ENCODE measurements at regions not wholly inside any gene's neighbourhood (a gene's known extent, or its start where the extent isn't known, plus 50 kb on each side); places are given as distances from the start of the nearest gene placed in this dataset.
"Not testable (repeated sequence)": the region's sequence is repeated elsewhere in the genome, so short reads cannot be mapped to it uniquely, and the experiment has no call there.

DNA sequence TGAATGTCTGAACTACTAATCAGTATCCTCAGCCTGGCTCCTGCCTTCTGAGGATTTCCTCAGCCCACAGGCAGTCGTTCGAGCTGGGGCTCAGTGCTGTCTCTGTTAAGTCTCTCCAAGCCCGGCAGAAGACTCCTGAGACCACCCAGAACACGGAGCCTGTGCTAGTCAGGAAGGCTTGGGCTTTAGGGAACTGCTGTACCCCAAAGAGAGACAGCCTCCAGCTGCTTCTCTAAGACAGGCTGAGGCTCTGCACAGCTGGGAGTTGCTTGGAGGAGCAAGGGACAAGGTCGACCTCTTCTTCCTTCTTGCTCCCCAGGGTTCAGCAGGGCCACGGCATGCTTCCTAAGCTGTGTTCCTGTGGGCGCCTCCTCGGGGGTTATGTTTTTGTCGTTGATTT, 283.4 kb upstream of the MYT1L start:
- DNase-seq: no peak

DNA sequence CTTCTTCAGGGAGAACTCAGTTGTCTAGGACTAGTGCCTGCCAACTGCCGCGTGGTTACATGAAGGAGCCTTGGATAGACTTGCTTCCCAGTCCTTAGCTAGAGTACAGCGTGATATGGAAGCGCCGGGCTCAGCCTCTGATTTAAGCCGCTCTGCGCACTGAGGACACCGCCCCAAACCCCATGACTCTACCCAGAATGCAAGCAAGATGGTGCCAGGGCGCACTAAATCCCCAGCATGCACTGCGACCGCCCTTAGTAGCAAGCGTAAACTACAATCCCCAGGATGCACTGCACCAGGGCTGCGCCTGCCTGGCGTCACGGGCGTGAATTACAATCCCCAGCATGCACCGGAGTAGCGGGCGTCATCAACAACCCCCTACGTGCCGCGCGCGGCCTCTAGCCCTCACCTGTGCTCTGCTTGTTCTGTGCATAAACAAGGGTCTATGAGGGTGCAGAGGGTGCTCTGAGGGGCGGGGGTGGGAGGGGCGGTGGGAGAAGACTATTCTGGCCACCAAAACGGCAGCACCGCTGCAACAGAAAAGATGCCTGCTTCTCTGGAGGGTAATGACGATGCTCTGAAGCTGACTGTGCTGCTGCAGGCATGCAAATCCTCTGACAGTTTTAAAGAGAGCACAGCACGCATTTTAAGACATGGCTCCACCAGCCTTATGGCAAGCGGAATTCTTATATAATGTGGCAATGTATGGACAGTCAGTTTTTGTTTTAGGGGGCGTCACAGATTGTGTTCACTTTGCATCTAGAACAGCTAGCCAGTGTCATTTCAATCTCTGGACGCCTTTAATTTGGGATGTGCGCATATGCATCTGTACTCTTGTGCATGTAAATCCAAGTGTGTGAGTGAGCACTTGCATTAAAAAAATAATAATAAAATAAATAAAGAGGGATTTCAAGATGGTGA, 282.5 kb upstream of the MYT1L start:
- peak; percentile 35 to 65 (median 58) for DNase-seq

DNA sequence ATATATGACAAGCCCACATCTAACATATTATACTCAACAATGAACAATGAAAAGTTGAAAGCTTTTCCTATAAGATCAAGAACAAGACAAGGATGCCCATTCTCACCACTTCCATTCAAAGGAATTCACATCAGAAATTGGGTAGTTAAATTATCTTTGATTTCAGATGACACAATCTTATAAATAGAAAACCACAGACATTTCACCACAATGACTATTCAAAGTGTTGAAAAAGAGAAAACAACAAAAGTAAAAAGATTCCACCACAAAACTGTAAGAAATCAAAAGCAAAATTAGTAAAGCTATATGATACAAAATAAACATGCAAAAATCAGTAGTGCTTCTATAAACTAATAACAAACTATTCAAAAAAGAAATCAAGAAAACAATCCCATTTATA, 279.7 kb upstream of the MYT1L start:
- no peak for DNase-seq

DNA sequence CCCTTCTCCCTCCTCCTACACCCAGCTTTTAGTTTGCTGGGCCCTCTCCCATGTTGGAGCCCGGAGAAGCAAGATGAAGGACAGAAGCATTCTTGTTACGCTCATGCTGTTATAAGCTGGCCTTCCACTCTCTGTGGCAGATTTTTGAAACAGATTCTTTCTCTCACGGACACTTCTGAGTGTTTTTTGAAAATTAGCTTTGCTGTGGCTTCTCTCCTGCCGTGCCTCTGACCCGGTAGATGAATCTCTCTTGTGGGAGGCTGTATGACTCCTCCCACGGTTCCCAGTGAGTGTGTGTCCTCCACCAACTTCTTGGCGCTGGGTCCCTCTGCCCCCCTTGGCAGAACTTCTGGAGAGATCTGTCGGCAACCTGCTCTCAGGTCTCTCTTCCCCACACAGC, 269.3 kb upstream of the MYT1L start:
- no peak for DNase-seq

DNA sequence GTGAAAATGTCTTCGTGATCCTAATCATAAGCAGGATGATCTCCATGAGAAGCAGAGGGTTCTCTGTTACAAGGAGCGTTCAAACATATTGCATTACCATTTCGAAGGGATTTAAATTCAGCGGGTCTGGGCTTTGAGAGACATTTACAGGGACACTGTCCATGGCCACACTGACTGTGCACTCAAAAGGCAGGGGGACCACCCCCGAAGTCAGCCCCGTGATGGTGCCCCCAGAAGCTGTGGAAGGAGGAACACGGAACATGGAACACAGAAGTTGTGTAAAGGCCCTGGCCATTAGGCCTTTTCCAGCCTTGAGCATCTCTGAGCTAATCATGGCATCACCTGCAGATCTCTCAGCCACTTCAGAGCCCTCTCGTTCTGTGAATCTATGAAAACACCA, 268.4 kb upstream of the MYT1L start:
- no peak for DNase-seq

DNA sequence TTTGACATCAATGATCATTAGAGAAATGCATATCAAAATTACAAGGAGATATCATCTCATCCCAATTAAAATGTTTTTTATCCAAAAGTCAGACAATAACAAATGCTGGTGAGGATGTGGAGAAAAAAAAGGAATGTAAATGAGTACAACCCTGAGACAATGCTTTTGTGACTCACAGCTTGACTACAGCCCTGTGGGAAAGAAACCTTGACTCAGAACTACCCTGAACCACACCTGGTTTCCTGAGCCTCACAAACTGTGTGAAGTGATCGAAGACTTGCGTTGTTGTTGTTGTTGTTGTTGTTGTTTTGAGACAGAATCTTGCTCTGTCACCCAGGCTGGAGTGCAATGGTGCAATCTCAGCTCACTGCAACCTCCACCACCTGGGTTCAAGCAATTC, 266.6 kb upstream of the MYT1L start:
- no peak for DNase-seq

DNA sequence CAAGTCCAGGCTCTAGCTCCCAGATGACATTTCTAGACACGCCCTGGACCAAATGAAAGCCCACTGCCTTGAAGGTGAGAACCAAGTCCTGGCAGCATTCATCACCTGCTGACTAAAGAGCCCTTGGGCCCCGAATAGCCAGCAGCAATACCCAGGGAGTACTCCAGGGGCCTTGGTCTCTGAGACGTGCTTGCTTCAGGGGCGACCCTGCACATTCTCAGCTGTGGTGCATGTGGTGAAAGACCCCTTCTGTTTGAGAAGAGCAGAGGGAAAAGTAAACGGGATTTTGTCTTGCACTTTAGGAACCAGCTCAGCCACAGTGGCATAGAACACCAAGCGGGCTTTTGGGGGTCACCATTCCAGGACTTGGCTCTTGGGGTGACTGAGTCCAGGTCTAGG, 260.5 kb upstream of the MYT1L start:
- no peak for DNase-seq

DNA sequence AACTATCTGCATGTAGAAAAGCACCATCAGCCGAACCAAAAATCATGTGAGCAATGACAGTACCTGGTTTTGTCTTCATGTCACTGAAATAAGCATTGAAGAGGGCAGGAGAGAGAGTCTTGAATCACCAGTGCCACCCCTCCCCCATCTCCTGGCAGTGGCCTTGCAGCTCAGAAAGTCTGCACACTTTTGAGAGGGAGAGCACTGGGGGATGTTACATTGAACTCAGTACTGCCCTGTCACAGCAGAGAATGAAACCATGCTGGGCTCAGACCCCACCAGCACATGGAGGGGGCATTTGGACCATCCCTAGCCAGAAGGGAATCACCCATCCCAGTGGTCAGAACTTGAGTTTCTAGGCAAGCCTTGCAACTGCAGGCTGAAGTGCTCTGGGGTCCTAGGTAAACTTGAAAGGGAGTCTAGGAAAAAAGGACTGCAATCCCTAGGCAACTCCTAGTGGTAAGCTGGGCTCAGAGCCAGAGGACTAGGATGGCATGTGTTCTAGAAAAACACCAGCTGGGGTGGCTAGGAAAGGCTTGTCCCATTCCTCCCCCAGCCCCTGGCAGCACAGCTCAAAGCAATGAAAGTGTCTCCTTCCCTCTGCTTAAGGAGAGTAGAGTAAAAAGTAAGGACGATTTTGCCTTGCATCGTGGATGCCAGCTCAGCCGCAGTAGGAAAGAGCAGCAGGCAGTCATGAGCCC, 259.9 kb upstream of the MYT1L start:
- DNase-seq: no peak

DNA sequence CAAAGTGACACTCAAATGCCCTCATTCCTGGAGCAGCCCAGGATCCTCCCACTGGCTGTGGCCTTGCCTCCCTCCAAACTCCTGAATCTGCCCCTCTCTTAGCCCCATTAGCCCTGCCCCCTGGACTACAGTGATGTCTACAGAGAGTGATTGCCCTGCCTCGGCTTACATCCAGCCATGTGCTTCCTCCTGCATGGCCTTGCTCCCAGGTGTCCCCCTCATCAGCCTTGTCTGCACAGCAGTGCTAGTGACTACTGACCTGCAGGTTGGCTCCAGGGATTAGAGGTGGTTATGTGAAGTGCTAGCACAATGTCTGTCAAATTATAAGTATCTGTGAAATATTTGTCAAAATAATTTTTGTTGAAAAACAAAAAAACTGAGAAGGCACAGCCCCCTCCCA, 259.1 kb upstream of the MYT1L start:
- no peak for DNase-seq

DNA sequence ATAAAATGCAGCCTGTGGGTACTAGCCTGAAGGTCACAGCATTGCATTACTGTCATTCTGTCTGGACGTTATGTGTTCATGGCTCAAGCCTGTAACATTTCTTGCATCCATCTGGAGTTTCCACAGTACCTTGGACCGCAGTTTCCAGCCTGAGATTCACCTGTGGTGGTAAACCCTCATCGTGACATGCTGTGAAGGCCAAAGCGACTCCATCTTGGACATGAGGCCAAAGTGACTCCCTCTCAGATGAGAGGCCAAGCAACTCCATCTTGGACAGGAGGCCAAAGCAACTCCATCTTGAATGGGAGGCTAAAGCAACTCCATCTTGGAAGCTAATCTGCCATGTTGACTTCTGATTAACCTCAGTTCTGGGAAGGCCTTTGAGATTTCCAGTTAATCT, 257.7 kb upstream of the MYT1L start:
- DNase-seq: no peak

DNA sequence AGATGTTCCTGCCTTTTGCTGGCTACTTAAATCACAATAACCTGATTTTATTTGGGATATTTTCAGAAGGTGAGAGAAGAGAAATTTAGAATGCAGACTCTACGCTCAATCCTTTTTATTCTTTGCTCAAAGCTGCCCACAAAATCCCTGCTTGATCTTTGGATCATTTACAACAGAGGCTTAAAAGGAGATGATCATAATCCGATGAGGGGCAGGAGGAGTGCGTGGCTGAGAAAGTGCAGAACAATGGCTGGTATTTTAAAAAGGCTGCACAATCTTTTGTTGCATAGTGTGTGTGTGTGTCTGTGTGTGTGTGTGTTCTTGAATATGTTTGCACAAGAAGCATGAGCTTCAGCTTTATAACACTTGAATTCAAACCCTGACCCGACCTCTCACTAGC, 256.3 kb upstream of the MYT1L start:
- no peak for DNase-seq

DNA sequence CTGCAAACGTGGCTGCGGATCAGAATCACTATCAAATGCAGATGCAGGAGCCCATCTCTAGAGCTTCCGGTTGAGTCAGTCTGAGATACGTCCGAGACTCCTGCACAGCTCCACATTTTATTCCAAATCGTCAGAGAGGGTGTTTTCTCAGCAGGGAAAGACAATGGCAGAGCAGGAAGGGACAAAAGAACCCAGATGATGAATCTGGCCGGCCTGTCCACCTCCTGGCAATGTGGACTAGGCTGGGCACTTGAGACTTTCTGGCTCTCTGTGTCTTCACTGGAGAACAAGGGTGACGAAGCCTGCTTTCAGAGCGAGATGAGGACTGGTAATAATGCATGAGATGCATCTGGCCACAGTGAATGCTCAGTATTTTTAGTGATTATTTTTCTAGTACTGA, 255.9 kb upstream of the MYT1L start:
- no peak for DNase-seq

DNA sequence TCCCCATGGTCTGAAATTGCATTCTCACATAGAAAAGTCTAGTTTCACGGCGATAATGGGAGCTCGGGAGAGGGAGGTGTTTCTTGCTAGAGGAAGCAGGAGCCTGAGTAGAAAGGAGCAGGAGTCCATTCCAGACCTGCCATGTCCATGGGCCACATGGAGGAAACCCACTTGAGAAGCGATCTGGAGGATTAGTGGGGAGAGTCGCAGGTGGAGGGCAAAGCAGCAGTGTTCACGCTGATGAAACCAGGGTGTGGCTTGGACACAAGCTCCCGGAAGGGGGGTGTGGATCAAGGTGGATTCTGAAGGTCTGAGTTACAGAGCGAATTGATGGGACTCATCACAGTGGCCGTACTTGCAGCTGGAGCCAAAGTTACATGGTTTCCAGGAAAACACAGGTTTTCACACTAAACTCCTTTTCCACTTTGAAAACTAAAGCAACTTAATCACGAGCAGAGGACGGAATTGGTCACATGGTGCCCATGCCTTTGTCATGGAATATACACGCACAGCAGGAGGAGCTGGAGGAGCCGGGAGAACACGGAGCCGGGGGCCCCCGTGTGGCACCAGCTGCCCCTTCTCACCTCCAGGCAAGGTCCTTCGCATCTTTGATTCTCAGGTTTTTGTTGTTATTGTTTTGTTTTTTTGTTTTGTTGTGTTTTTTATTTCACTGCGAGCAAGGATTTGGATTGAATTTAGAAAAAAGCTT, 255.1 kb upstream of the MYT1L start:
- DNase-seq: no peak

DNA sequence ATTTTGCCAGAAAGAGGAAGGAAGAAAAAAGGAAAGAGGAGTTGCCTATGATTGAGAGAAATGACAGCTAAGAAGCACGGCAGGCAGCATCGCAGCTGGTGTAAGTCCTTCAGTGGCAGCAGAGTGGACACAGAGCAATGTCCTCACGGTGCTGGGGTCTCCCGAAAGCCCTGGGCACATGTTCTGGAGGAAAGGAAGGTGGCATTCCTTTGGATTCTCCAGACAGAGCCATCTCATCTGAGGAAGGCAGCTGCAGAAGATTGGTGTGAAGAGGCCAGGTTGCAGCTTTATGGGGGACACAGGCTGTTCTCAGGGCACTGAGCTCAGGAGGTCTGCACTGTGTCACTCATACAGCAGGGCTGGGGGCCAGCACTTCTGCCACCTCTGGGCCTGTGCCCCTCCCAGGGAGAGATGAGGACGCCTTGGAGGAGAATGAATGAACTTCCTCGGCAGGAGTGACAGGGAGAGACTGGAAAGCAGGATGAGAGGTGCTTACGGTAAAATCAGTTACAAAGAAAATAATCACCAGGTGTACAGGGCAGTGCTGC, 252.0 kb upstream of the MYT1L start:
- DNase-seq: no peak

DNA sequence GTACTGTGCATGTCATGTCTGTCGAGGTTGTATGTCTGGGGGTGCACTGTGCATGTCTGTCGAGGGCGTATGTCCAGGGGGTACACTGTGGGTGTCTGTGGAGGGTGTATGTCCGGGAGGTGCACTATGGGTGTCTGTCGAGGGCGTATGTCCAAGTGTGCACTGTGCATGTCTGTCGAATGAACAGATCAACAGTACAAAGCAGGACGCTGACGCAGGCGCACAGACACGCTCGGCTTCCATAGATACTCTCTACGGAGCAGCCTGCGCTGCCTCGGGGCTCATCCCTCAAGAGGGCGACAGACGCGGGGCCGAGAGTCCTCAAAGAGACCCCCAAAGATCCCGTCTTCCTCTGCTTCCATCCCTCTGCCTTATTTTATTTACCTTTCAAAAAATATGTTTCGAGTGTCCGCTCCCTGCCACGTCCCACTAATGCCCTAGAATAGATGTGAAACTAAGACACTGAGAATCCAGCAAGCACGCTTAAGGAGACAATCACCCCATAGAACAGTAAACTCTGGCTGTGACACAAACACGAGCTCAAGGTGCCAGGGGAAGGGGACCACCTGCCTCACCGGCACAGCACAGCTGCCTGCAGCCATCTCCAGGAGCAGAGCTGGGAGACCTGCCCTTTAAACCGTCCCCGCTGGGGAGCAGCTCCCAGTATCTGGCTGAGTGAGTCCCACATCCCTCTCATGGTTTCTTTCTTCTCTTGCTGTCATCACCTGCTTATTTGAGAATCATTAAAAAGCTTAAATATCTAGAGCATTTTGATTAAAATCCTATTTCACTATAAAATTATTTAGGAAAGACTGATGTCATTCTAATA, 250.5 kb upstream of the MYT1L start:
- no peak for DNase-seq

DNA sequence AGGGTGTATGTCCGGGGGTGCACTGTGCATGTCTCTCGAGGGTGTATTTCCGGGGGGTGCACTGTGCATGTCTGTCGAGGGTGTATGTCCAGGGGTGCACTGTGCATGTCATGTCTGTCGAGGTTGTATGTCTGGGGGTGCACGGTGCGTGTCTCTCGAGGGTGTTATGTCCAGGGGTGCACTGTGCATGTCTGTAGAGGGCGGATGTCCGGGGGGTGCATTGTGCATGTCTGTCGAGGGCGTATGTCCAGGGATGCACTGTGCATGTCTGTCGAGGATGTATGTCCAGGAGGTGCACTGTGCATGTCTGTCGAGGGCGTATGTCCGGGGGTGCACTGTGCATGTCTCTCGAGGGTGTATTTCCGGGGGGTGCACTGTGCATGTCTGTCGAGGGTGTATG, 249.8 kb upstream of the MYT1L start:
- not testable (repeated sequence) for DNase-seq

DNA sequence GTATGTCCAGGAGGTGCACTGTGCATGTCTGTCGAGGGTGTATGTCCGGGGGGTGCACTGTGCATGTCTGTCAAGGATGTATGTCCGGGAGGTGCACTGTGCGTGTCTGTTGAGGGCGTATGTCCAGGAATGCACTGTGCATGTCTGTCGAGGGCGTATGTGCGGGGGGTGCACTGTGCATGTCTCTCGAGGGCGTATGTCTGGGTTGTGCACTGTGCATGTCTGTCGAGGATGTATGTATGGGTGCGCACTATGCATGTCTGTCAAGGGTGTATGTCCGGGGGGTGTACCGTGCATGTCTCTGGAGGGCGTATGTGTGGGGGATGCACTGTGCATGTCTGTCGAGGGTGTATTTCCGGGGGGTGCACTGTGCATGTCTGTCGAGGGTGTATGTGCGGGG, 249.3 kb upstream of the MYT1L start:
- no peak for DNase-seq

DNA sequence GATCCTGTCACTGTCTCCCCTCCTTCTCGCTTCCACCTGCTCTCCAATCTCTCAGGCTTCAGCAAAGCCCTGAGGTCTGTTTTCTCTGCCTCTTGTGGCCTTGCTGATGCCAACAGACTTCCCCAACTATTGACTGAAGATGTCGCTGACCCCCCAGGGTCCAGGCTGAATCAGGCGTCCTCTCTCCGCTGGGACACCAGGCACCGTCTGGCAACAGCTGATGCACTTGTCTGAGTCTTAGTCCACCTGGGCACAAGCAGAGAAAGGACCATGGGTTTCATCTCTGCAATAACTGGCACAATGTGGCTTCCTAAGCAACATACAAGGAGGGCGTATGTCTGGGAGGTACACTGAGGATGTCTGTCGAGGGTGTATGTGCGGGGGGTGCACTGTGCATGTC, 248.7 kb upstream of the MYT1L start:
- no peak for DNase-seq

DNA sequence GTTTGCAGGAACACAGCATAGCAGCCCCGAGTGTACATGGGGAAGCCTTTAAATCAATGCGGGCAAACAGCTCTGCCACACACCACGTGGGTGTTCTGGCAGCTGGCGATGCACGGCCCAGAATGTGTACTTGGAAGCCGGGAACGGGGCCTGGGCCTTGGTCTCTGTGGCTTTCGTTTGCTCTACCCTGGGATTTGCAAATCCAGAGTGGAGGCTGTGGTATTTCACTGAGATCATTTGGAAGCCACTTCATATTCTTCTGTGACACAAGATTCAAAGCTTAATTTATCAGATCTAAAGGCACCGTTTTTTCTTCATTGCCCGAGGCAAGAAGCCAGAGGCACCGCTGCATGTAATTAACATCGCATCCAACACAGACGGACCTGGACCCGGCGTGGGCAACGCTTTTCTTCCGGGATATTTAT, 246.3 kb upstream of the MYT1L start:
- DNase-seq: no peak

DNA sequence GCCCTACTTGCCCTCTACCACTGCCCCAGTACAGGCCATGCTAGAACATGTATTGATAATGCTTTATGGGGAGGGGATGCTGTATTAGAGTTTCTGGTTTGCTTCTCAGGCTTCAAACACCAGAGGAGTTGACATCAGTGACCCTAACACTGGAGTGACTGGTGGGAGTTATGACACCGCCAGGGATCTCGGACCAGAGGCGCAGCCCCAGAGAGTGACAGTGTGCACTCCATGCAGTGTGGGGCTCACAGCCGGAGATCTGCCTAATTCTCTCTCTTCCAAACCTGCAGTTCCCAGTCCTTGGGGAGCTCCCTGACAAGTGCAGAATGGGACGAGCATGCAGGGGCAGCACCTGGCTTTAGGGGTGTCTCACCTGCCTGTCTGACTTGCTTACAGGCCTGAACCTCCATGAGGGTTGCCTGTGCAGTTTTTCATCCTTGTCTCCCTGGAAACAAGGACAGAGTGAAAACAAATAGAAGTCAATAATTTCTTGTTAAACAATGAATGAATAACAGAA, 244.9 kb upstream of the MYT1L start:
- no peak for DNase-seq

DNA sequence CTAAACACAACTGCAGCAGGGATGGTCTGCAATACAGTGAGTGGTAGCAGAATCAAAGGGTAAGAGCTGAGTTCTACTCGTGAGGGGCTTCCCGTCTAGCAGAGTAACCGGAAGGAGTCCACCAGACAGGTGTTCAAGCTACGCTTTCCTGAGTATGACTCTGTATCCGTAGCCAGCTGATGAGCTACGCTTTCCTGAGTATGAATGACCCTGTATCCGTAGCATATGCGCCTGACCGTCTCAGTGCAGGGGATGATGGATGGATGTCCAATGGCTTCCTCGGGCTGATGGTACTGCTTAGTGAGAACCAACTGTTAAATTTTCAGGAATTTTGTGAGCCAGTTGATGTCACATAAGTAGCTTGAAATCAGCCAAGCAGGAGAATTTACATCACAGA, 244.1 kb upstream of the MYT1L start:
- no peak for DNase-seq
